GM12878 (cell line): ENCODE measurements at regions not wholly inside any gene's neighbourhood (a gene's known extent, or its start where the extent isn't known, plus 50 kb on each side); places are given as distances from the start of the nearest gene placed in this dataset.

Experiments
- ATAC-seq: fragments of 200-7000 bp; cut with Tn5 transposase; 3 replicates; pipeline ENCODE4 v1.9.1; 2020; ENCODE audit warnings: mild to moderate bottlenecking, moderate library complexity
- BruUV-seq: library from RNA; stranded (reverse); fragments of 400-500 nt; replicated peaks from 2 replicates; lab custom pipeline; 2021; lab: Mats Ljungman, UMichigan
- CTCF ChIA-PET: fragments of 300-600 bp; sonication (Branson Sonifier 250); formaldehyde crosslinking; extraction: SDS; loops from one replicate; lab custom pipeline; 2021; ENCODE audit warnings: inconsistent platforms; lab: Yijun Ruan, JAX
- POLR2A ChIA-PET: fragments of 350-600 bp; formaldehyde crosslinking; extraction: SDS; loops from one replicate; lab custom pipeline; 2021; ENCODE audit warnings: inconsistent platforms; lab: Charles Lee
- RAD21 ChIA-PET: fragments of 300-600 bp; sonication (Branson Sonifier 250); formaldehyde crosslinking; loops from one replicate; lab custom pipeline; 2023; ENCODE audit warnings: antibody characterized with exemption; ENCODE audit not compliant: unreplicated experiment; lab: Charles Lee
- SMC1A ChIA-PET: fragments of 300-600 bp; sonication (Branson Sonifier 250); formaldehyde crosslinking; loops from one replicate; lab custom pipeline; 2023; ENCODE audit not compliant: unreplicated experiment, uncharacterized antibody; lab: Charles Lee
- DNase-seq: peaks from one replicate; pipeline ENCODE4 v3.0.0-alpha.2; 2011; ENCODE audit warnings: low read depth, low spot score
- FAIRE-seq: peaks from 3 replicates; lab custom pipeline; 2011; peaks lifted over from hg19 to GRCh38; lab: Jason Lieb, UNC
- H2AFZ ChIP-seq: 2 replicates; pipeline ENCODE4 v1.6.0; 2011; ENCODE audit warnings: low read depth, low read length, control low read depth; ENCODE audit not compliant: control insufficient read depth
- H3K27ac ChIP-seq: 2 replicates; pipeline ENCODE4 v1.5.1; 2011; ENCODE audit warnings: control low read depth; ENCODE audit not compliant: control insufficient read depth, insufficient read depth
- H3K27me3 ChIP-seq, 2 experiments: replicated peaks in 1 of 2; 2 replicates each; pipeline versions ENCODE4 v1.6.0 to v1.6.1; 2011; ENCODE audit warnings: low read length in 1 of 2; ENCODE audit not compliant: control insufficient read depth in 2 of 2, insufficient read depth in 2 of 2
- H3K36me3 ChIP-seq, 2 experiments: 2 replicates each; pipeline ENCODE4 v1.5.1; 2011; ENCODE audit warnings: low read length in 1 of 2; ENCODE audit not compliant: control insufficient read depth in 2 of 2, insufficient read depth in 2 of 2
- H3K4me1 ChIP-seq: 2 replicates; pipeline ENCODE4 v1.6.1; 2011; ENCODE audit warnings: mild to moderate bottlenecking, low read length, moderate library complexity, mixed read lengths; ENCODE audit not compliant: control insufficient read depth, insufficient read depth
- H3K4me2 ChIP-seq: 2 replicates; pipeline ENCODE4 v1.6.0; 2011; ENCODE audit warnings: control low read depth; ENCODE audit not compliant: control insufficient read depth, insufficient read depth
- H3K4me3 ChIP-seq: fragments of 200-600 bp; sonication (generic); 2 replicates; pipeline ENCODE4 v1.5.1; 2016
- H3K79me2 ChIP-seq: 2 replicates; pipeline ENCODE4 v1.6.0; 2011; ENCODE audit warnings: low read length; ENCODE audit not compliant: control insufficient read depth, insufficient read depth
- H3K9ac ChIP-seq: 2 replicates; pipeline ENCODE4 v1.8.0; 2011; ENCODE audit warnings: low read length, control low read depth, mixed read lengths; ENCODE audit not compliant: control insufficient read depth, insufficient read depth
- H3K9me3 ChIP-seq: replicated peaks from 3 replicates; pipeline ENCODE4 v1.5.1; 2011; ENCODE audit warnings: mild to moderate bottlenecking, low read length; ENCODE audit not compliant: control insufficient read depth, insufficient read depth
- H4K20me1 ChIP-seq: 2 replicates; pipeline ENCODE4 v1.6.0; 2011; ENCODE audit not compliant: control insufficient read depth, insufficient read depth
- ASH2L ChIP-seq: fragments of 300-600, 200-600 bp; sonication (generic); IDR thresholded peaks from 2 replicates; pipeline ENCODE4 v1.6.1; 2017; ENCODE audit warnings: low read depth, mild to moderate bottlenecking, borderline replicate concordance
- BHLHE40 ChIP-seq, 2 experiments: fragments of 450-650 bp in 1 of 2; IDR thresholded peaks; 2 replicates each; pipeline ENCODE4 v1.6.1; 2011 to 2017; ENCODE audit warnings: low read depth in 2 of 2, borderline replicate concordance in 1 of 2, improper control_type of control experiment in 1 of 2, low read length in 1 of 2, mild to moderate bottlenecking in 1 of 2
- CBX5 ChIP-seq: sonication (generic); IDR thresholded peaks from 2 replicates; pipeline ENCODE4 v1.6.1; 2016; ENCODE audit warnings: low read depth, moderate library complexity, mild to moderate bottlenecking, inconsistent platforms
- CEBPB ChIP-seq, 2 experiments: fragments of 150-350 bp in 1 of 2; IDR thresholded peaks; 2 replicates each; pipeline ENCODE4 v1.6.1; 2012 to 2014; ENCODE audit warnings: low read depth in 2 of 2, low read length in 2 of 2, borderline replicate concordance in 1 of 2, inconsistent platforms in 1 of 2
- ETV6 ChIP-seq, 2 experiments: fragments of 450-650 bp in 1 of 2; IDR thresholded peaks in 1 of 2; conservative IDR thresholded peaks in 1 of 2; 2 replicates each; pipeline ENCODE4 v1.6.1; 2014; ENCODE audit warnings: antibody characterized with exemption in 1 of 2, borderline replicate concordance in 1 of 2, low read depth in 1 of 2, mild to moderate bottlenecking in 1 of 2, moderate library complexity in 1 of 2
- GATAD2B ChIP-seq: fragments of 450-650 bp; conservative IDR thresholded peaks from 2 replicates; pipeline ENCODE4 v1.6.1; 2017; ENCODE audit warnings: low read depth, mild to moderate bottlenecking, moderate library complexity
- MEF2B ChIP-seq: fragments of 450-650 bp; IDR thresholded peaks from 2 replicates; pipeline ENCODE4 v1.6.1; 2018; ENCODE audit warnings: mild to moderate bottlenecking, moderate library complexity; ENCODE audit not compliant: partially characterized antibody, poor library complexity, severe bottlenecking
- NFIC ChIP-seq: IDR thresholded peaks from 2 replicates; pipeline ENCODE4 v1.6.1; 2012; ENCODE audit warnings: low read depth, mild to moderate bottlenecking, inconsistent platforms, low read length, moderate library complexity
- RUNX3 ChIP-seq: IDR thresholded peaks from 2 replicates; pipeline ENCODE4 v1.6.1; 2012; ENCODE audit warnings: low read length, inconsistent platforms
- WGBS: methylation state at CpG from one replicate; pipeline ENCODE4 v1.1.6; 2016; ENCODE audit warnings: low lambda C conversion rate; ENCODE audit not compliant: insufficient replicate concordance, insufficient coverage; ENCODE audit errors: missing lambda C conversion rate; 5-methylcytosine and 5-hydroxymethylcytosine counted together
- in situ Hi-C: fragments of 300-500 bp; cut with MboI; formaldehyde crosslinking; loops from 9 replicates; pipeline ENCODE4 v1.14.3; 2018; ENCODE audit warnings: mixed read lengths
- intact Hi-C: fragments of 100-400 bp; cut with micrococcal nuclease; formaldehyde crosslinking; loops from one replicate; pipeline ENCODE4 v1.14.2; 2022; ENCODE audit not compliant: unreplicated experiment
- TF ChIP-seq, protein P1 (sequence below): fragments of 450-650 bp; IDR thresholded peaks from 2 replicates; pipeline ENCODE4 v1.6.1; 2018; ENCODE audit warnings: borderline replicate concordance, mild to moderate bottlenecking; ENCODE audit not compliant: partially characterized antibody
- TF ChIP-seq, protein P2 (sequence below): fragments of 450-650 bp; IDR thresholded peaks from 2 replicates; pipeline ENCODE4 v1.6.1; 2017; ENCODE audit warnings: mild to moderate bottlenecking, low read depth, inconsistent platforms; ENCODE audit not compliant: poor library complexity, severe bottlenecking
- TF ChIP-seq, protein P3 (sequence below): fragments of 450-650 bp; IDR thresholded peaks from 2 replicates; pipeline ENCODE4 v1.6.1; 2017; ENCODE audit warnings: low read depth, mild to moderate bottlenecking, moderate library complexity

DNA sequence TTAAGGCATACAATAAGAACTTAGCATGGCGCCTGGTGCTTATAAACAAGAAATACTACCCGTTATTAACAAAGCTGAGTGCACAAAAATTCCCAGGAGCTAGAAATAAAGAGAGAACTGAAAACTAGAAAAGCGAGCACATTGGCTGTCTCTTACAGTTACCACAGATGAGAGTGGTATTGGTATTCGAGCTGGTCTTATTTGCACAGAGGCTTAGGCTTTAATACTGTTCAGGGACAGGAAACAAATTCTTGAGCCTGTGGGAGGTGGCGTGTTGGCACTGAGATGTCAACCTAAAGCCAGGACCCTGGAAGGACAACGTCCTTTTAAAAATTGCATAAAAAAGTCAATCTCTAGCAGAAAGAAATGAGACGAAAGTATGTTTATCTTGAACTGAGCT is 67.3 kb upstream of the IGFBP2 start (continued):
- TF ChIP-seq CEBPB (IDR thresholded peaks at IDR 0.05; ENCODE audit: borderline replicate concordance in 1 of 2, low read depth in 2 of 2, low read length in 2 of 2) (no peak), RUNX3 (no peak), GATAD2B (no peak), ETV6 (conservative IDR thresholded peaks at IDR 0.05 in 1 of 2, IDR thresholded peaks at IDR 0.05 in 1 of 2; ENCODE audit: borderline replicate concordance in 1 of 2, low read depth in 1 of 2) (no peak), CBX5 (no peak)
- TF ChIP-seq, protein P1, sequence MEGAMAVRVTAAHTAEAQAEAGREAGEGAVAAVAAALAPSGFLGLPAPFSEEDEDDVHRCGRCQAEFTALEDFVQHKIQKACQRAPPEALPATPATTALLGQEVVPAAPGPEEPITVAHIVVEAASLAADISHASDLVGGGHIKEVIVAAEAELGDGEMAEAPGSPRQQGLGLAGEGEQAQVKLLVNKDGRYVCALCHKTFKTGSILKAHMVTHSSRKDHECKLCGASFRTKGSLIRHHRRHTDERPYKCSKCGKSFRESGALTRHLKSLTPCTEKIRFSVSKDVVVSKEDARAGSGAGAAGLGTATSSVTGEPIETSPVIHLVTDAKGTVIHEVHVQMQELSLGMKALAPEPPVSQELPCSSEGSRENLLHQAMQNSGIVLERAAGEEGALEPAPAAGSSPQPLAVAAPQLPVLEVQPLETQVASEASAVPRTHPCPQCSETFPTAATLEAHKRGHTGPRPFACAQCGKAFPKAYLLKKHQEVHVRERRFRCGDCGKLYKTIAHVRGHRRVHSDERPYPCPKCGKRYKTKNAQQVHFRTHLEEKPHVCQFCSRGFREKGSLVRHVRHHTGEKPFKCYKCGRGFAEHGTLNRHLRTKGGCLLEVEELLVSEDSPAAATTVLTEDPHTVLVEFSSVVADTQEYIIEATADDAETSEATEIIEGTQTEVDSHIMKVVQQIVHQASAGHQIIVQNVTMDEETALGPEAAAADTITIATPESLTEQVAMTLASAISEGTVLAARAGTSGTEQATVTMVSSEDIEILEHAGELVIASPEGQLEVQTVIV = no peak
- TF ChIP-seq, protein P2, sequence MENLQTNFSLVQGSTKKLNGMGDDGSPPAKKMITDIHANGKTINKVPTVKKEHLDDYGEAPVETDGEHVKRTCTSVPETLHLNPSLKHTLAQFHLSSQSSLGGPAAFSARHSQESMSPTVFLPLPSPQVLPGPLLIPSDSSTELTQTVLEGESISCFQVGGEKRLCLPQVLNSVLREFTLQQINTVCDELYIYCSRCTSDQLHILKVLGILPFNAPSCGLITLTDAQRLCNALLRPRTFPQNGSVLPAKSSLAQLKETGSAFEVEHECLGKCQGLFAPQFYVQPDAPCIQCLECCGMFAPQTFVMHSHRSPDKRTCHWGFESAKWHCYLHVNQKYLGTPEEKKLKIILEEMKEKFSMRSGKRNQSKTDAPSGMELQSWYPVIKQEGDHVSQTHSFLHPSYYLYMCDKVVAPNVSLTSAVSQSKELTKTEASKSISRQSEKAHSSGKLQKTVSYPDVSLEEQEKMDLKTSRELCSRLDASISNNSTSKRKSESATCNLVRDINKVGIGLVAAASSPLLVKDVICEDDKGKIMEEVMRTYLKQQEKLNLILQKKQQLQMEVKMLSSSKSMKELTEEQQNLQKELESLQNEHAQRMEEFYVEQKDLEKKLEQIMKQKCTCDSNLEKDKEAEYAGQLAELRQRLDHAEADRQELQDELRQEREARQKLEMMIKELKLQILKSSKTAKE = no peak
- TF ChIP-seq, all 136 proteins: peak for 0

DNA sequence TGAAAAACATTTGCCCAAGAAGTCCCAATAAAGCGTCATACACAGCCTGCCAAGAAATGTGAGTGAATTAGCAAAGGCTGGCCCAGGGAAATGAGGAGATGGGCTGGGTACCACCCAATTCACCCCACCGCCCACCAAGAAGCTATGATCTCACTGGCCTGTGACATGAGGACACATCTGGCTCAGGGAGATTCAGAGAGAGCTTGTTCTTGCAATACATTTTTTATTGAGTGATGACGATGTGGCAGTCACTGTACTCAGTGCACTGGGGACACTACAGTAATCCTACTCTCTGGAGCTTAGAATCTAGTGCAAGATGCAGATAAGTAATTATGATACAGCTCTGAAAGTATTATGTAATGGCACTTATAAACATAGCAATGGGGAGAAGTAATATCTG is 64.6 kb upstream of the IGFBP2 start:
- Histone ChIP-seq H3K4me3 (no peak overlapping the region), H3K79me2 (no peaks in the 10 kb centered on the region), H3K36me3 (no peaks in the 10 kb centered on the region), H4K20me1 (no peaks in the 10 kb centered on the region), H3K4me2 (no peak overlapping the region), H3K9me3 (no peaks in the 10 kb centered on the region; the same call in 2 of the 3 replicates), H3K9ac (no peak overlapping the region), H3K4me1 (no peaks in the 10 kb centered on the region), H2AFZ (no peak overlapping the region), H3K27ac (no peak overlapping the region), H3K27me3 (no peaks in the 10 kb centered on the region; a peak in 1 of 4 replicates)
- DNase-seq (no peak), FAIRE-seq (no peak), ATAC-seq (no peak)
- ChIA-PET SMC1A (interaction anchor here (0.6 kb wide), 1 partner anchor 22 kb away, joined by 3 read pairs; no protein-coding TSS in a partner anchor), CTCF (interaction anchor here (0.8 to 2.1 kb wide), 4 partner anchors 10 to 165 kb away, joined by 3 to 9 read pairs (median 4); no protein-coding TSS in a partner anchor), POLR2A (interaction anchor here (0.5 kb wide), 1 partner anchor 30 kb away, joined by 3 read pairs; no protein-coding TSS in a partner anchor), RAD21 (no interaction called here)
- intact Hi-C loops = no loop called here
- 4% methylated on average over 3 of the region's 3 CpGs for WGBS
- in situ Hi-C loops = no loop called here
- no TSS peak for BruUV-seq
- TF ChIP-seq NFIC (no peak), ASH2L (no peak), MEF2B (no peak), BHLHE40 (IDR thresholded peaks at IDR 0.05; ENCODE audit: borderline replicate concordance in 1 of 2, low read depth in 2 of 2, low read length in 1 of 2) (no peak)
- TF ChIP-seq, protein P3, sequence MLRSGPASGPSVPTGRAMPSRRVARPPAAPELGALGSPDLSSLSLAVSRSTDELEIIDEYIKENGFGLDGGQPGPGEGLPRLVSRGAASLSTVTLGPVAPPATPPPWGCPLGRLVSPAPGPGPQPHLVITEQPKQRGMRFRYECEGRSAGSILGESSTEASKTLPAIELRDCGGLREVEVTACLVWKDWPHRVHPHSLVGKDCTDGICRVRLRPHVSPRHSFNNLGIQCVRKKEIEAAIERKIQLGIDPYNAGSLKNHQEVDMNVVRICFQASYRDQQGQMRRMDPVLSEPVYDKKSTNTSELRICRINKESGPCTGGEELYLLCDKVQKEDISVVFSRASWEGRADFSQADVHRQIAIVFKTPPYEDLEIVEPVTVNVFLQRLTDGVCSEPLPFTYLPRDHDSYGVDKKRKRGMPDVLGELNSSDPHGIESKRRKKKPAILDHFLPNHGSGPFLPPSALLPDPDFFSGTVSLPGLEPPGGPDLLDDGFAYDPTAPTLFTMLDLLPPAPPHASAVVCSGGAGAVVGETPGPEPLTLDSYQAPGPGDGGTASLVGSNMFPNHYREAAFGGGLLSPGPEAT = no peak
